Calu3 (cell line): ENCODE measurements at regions not wholly inside any gene's neighbourhood (a gene's known extent, or its start where the extent isn't known, plus 50 kb on each side); places are given as distances from the start of the nearest gene placed in this dataset.

Source experiments
- BruUV-seq: library from RNA; stranded (reverse); fragments of 400-500 nt; replicated peaks from 2 replicates; lab custom pipeline; 2021; lab: Mats Ljungman, UMichigan
- CTCF ChIA-PET: fragments of 300-600 bp; sonication (Branson Sonifier 250); formaldehyde crosslinking; loops from one replicate; lab custom pipeline; 2022; ENCODE audit warnings: antibody characterized with exemption; lab: Charles Lee
- DNase-seq: peaks from one replicate; pipeline ENCODE4 v3.0.0; 2022
- H3K27ac Mint-ChIP-seq: one replicate; pipeline ENCODE4 v1.8.0; 2022; ENCODE audit warnings: mixed read lengths; ENCODE audit not compliant: unreplicated experiment
- H3K27me3 Mint-ChIP-seq: one replicate; pipeline ENCODE4 v1.8.0; 2022; ENCODE audit warnings: mixed read lengths; ENCODE audit not compliant: unreplicated experiment
- H3K36me3 Mint-ChIP-seq: one replicate; pipeline ENCODE4 v1.8.0; 2022; ENCODE audit warnings: mild to moderate bottlenecking, moderate library complexity, mixed read lengths; ENCODE audit not compliant: insufficient read depth, unreplicated experiment
- H3K4me1 Mint-ChIP-seq: one replicate; pipeline ENCODE4 v1.8.0; 2022; ENCODE audit warnings: mild to moderate bottlenecking, low read depth, mixed read lengths; ENCODE audit not compliant: unreplicated experiment
- H3K4me3 Mint-ChIP-seq: one replicate; pipeline ENCODE4 v1.8.0; 2022; ENCODE audit warnings: mild to moderate bottlenecking, low read depth, moderate library complexity, mixed read lengths; ENCODE audit not compliant: unreplicated experiment
- H3K9me3 Mint-ChIP-seq: one replicate; pipeline ENCODE4 v1.8.0; 2022; ENCODE audit warnings: low read depth, mixed read lengths; ENCODE audit not compliant: unreplicated experiment
- intact Hi-C: fragments of 100-400 bp; cut with micrococcal nuclease; formaldehyde crosslinking; loops from one replicate; pipeline ENCODE4 v1.10.0; 2022; ENCODE audit not compliant: unreplicated experiment
- TF ChIP-seq, protein P1 (sequence below): fragments of 200-600 bp; IDR thresholded peaks from one replicate; pipeline ENCODE4 v1.8.0; 2022; ENCODE audit warnings: antibody characterized with exemption; ENCODE audit not compliant: unreplicated experiment

DNA sequence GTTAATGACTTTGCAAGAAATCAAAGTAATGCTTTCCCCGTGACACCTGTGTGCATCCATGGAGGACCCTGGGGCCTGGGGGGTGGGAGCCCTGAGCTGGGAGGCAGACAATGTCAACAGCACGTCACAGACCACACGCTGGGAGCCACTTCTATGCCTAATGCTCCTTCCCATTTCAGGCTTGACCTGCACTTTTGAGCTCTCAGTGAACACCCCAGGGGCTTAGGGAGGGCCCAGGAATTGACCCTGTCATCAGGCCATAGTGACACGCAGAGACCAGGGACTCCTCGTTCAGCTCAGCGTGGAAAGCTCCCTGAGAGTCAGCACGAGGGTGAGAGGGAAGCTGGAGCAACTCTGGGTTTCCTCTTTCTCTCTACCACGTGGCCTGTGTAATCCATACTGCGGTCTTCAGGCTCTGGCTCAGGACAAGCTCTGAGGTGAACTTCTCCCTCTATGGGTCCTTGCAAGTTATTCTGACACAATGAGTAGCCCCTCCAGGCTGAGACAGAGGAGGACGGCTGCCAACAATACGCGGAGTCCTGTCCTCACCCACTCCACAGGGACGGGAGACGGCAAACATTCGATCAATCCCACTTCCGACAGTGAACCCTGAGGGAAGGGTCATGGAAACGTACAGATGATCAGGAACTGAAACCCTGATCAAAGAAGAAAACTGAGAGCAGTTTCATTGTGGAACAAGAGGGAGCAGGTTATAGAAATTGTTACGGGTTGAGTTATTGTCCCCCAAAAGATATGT lies 130.8 kb upstream of the IRX4 start:
- CTCF ChIA-PET, result no interaction called here
- intact Hi-C loops, result no loop called here
- Mint-ChIP-seq H3K4me3 (no peak overlapping the region), H3K9me3 (no peaks in the 10 kb centered on the region), H3K27ac (no peak overlapping the region), H3K4me1 (no peaks in the 10 kb centered on the region), H3K36me3 (no peaks in the 10 kb centered on the region), H3K27me3 (peaks cover 33% of the 10 kb centered on the region)
- BruUV-seq, result no TSS peak
- DNase-seq, result no peak
- TF ChIP-seq, protein P1, sequence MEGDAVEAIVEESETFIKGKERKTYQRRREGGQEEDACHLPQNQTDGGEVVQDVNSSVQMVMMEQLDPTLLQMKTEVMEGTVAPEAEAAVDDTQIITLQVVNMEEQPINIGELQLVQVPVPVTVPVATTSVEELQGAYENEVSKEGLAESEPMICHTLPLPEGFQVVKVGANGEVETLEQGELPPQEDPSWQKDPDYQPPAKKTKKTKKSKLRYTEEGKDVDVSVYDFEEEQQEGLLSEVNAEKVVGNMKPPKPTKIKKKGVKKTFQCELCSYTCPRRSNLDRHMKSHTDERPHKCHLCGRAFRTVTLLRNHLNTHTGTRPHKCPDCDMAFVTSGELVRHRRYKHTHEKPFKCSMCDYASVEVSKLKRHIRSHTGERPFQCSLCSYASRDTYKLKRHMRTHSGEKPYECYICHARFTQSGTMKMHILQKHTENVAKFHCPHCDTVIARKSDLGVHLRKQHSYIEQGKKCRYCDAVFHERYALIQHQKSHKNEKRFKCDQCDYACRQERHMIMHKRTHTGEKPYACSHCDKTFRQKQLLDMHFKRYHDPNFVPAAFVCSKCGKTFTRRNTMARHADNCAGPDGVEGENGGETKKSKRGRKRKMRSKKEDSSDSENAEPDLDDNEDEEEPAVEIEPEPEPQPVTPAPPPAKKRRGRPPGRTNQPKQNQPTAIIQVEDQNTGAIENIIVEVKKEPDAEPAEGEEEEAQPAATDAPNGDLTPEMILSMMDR, result no peak

DNA sequence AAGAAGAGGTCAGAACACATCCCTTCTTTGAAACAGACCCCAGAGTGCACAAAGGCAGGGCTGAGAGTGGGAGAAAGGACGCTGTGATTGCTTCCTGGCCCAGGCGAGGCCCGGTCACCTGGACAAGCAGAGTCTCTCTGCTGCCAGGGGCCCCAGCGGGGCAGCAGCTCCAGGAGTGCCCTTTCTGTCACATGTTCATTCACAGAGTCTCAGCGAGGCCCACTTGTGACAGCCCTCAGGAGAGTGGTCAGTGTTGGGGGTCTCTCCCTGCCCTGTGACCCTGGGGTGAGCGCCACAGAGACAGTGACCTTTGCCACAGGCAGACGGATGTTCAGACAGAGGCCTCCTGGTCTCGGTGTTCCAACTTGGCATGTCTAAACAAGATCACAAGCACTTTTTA lies 130.2 kb upstream of the IRX4 start:
- Mint-ChIP-seq H3K27me3 (peaks cover 36% of the 10 kb centered on the region), H3K4me3 (no peak overlapping the region), H3K4me1 (no peaks in the 10 kb centered on the region), H3K27ac (no peak overlapping the region), H3K36me3 (no peaks in the 10 kb centered on the region), H3K9me3 (no peaks in the 10 kb centered on the region)
- intact Hi-C loops, result no loop called here
- TF ChIP-seq, protein P1, result no peak
- no peak for DNase-seq
- CTCF ChIA-PET, result interaction anchor here (0.6 kb wide), 1 partner anchor 73 kb away, joined by 3 read pairs; no protein-coding TSS in a partner anchor
- BruUV-seq, result no TSS peak

- BruUV-seq, result no TSS peak
- H3K4me3 Mint-ChIP-seq, result no peak overlapping the region
- DNase-seq, result no peak
- peaks cover 36% of the 10 kb centered on the region for H3K27me3 Mint-ChIP-seq
- intact Hi-C loops, result no loop called here
- CTCF ChIA-PET, result no interaction called here
- no peak overlapping the region for H3K27ac Mint-ChIP-seq
- H3K4me1 Mint-ChIP-seq, result no peaks in the 10 kb centered on the region
- TF ChIP-seq, protein P1, result no peak
- no peaks in the 10 kb centered on the region for H3K36me3 Mint-ChIP-seq
- H3K9me3 Mint-ChIP-seq, result no peaks in the 10 kb centered on the region
These were observed 129.0 kb upstream of the IRX4 start for GRCh38 chr5:2011481-2012411.

- Mint-ChIP-seq H3K4me1 (no peaks in the 10 kb centered on the region), H3K4me3 (no peak overlapping the region), H3K36me3 (no peaks in the 10 kb centered on the region), H3K27me3 (peaks cover 36% of the 10 kb centered on the region), H3K27ac (no peak overlapping the region), H3K9me3 (no peaks in the 10 kb centered on the region)
- TF ChIP-seq, protein P1, result no peak
- DNase-seq, result no peak
- intact Hi-C loops, result no loop called here
- CTCF ChIA-PET, result no interaction called here
- no TSS peak for BruUV-seq
These were observed 128.2 kb upstream of the IRX4 start for GRCh38 chr5:2010940-2011339.
